ENCODE measurements at regions not wholly inside any gene's neighbourhood (a gene's known extent, or its start where the extent isn't known, plus 50 kb on each side); places are given as distances from the start of the nearest gene placed in this dataset.

- no peak for DNase-seq
Measured at GRCh38 chr14:104358528-104359300, 220.3 kb downstream of the KIF26A start.

GRCh38 chr14:104359301-104359968 is 220.1 kb upstream of the C14orf180 start:
- DNase-seq, result no peak

GRCh38 chr14:104359969-104360442 is 219.6 kb upstream of the C14orf180 start:
- DNase-seq, result no peak

GRCh38 chr14:104360501-104360900 is 219.1 kb upstream of the C14orf180 start:
- no peak for DNase-seq

GRCh38 chr14:104361101-104361591 is 218.4 kb upstream of the C14orf180 start:
- no peak for DNase-seq

- DNase-seq, result no peak
Measured at GRCh38 chr14:104361921-104362681, 217.5 kb upstream of the C14orf180 start.

- no peak for DNase-seq
Measured at GRCh38 chr14:104362761-104363605, 216.6 kb upstream of the C14orf180 start.

- DNase-seq, result no peak
Measured at GRCh38 chr14:104363891-104364760, 215.4 kb upstream of the C14orf180 start.

GRCh38 chr14:104364830-104365229 is 214.7 kb upstream of the C14orf180 start:
- no peak for DNase-seq

- DNase-seq, result no peak
Measured at GRCh38 chr14:104366931-104367865, 212.4 kb upstream of the C14orf180 start.

- DNase-seq, result no peak
Measured at GRCh38 chr14:104367866-104368750, 211.5 kb upstream of the C14orf180 start.

- no peak for DNase-seq
Measured at GRCh38 chr14:104368751-104369100, 210.8 kb upstream of the C14orf180 start.

GRCh38 chr14:104369208-104369607 is 210.4 kb upstream of the C14orf180 start:
- DNase-seq, result no peak

- DNase-seq, result no peak
Measured at GRCh38 chr14:104370256-104370870, 209.2 kb upstream of the C14orf180 start.

- no peak for DNase-seq
Measured at GRCh38 chr14:104371031-104371430, 208.5 kb upstream of the C14orf180 start.

- DNase-seq, result no peak
Measured at GRCh38 chr14:104371917-104372316, 207.6 kb upstream of the C14orf180 start.

GRCh38 chr14:104372390-104373054 is 207.0 kb upstream of the C14orf180 start:
- DNase-seq, result no peak
